DOHH2 (cell line): ENCODE measurements at regions not wholly inside any gene's neighbourhood (a gene's known extent, or its start where the extent isn't known, plus 50 kb on each side); places are given as distances from the start of the nearest gene placed in this dataset.

Experiments used
- CTCF ChIP-seq: fragments of 200-600 bp; sonication (generic); IDR thresholded peaks from one replicate; pipeline ENCODE4 v1.5.1; 2014; ENCODE audit warnings: antibody characterized with exemption, mild to moderate bottlenecking, low read depth, low read length; ENCODE audit not compliant: poor library complexity, severe bottlenecking
- EZH2phosphoT487 ChIP-seq: fragments of 200-600 bp; sonication (generic); IDR thresholded peaks from 2 replicates; pipeline ENCODE4 v1.6.1; 2017; ENCODE audit warnings: borderline replicate concordance, mild to moderate bottlenecking, antibody characterized with exemption, low read length, moderate library complexity, mixed read lengths

GRCh38 chr13:22118158-22118557, 447.3 kb downstream of the FGF9 start:
- no peak for TF ChIP-seq CTCF
- no peak for TF ChIP-seq EZH2phosphoT487
